Activated T-helper 17 cell treated with anti-CD3 and anti-CD28 coated beads, Interleukin-2, amount 50 U/mL, for 72 hours (primary cell): ENCODE measurements at regions not wholly inside any gene's neighbourhood (a gene's known extent, or its start where the extent isn't known, plus 50 kb on each side); places are given as distances from the start of the nearest gene placed in this dataset.
A peak's percentile ranks its signal among the peaks of the same experiment; 100 is the strongest.

Experiments
- ATAC-seq: fragments of 150-1000 bp; cut with Tn5 transposase; replicated peaks from 2 replicates; pipeline ENCODE4 v1.10.0; 2021; ENCODE audit warnings: mild to moderate bottlenecking, moderate library complexity
- H3K27ac Mint-ChIP-seq: one replicate; pipeline ENCODE4 v1.8.0; 2022; ENCODE audit warnings: mixed read lengths
- H3K27me3 Mint-ChIP-seq: one replicate; pipeline ENCODE4 v1.8.0; 2022; ENCODE audit warnings: mixed read lengths
- H3K36me3 Mint-ChIP-seq: one replicate; pipeline ENCODE4 v1.8.0; 2022; ENCODE audit warnings: low read depth, mild to moderate bottlenecking, mixed read lengths
- H3K4me1 Mint-ChIP-seq: one replicate; pipeline ENCODE4 v1.8.0; 2022; ENCODE audit warnings: mixed read lengths
- H3K4me3 Mint-ChIP-seq: one replicate; pipeline ENCODE4 v1.8.0; 2022; ENCODE audit warnings: mild to moderate bottlenecking, mixed read lengths
- H3K9me3 Mint-ChIP-seq: one replicate; pipeline ENCODE4 v1.8.0; 2022; ENCODE audit warnings: mixed read lengths

GRCh38 chr3:99499235-99500158 is 138.9 kb upstream of the COL8A1 start:
- ATAC-seq = no peak

GRCh38 chr3:99498550-99499234 is 139.7 kb upstream of the COL8A1 start:
- no peak for ATAC-seq
- no peaks in the 10 kb centered on the region for H3K4me1 Mint-ChIP-seq
- no peaks in the 10 kb centered on the region for H3K27me3 Mint-ChIP-seq
- no peak overlapping the region for H3K4me3 Mint-ChIP-seq
- no peaks in the 10 kb centered on the region for H3K36me3 Mint-ChIP-seq
- H3K9me3 Mint-ChIP-seq = no peaks in the 10 kb centered on the region
- H3K27ac Mint-ChIP-seq = no peak overlapping the region

More at GRCh38 chr3:99499235-99500158, 138.9 kb upstream of the COL8A1 start:
- no peak overlapping the region for H3K27ac Mint-ChIP-seq
- H3K36me3 Mint-ChIP-seq = no peaks in the 10 kb centered on the region
- no peaks in the 10 kb centered on the region for H3K4me1 Mint-ChIP-seq
- no peaks in the 10 kb centered on the region for H3K27me3 Mint-ChIP-seq
- no peaks in the 10 kb centered on the region for H3K9me3 Mint-ChIP-seq
- H3K4me3 Mint-ChIP-seq = no peak overlapping the region

- Mint-ChIP-seq H3K4me1 (no peaks in the 10 kb centered on the region), H3K4me3 (no peak overlapping the region), H3K9me3 (peaks cover 18% of the 10 kb centered on the region), H3K27me3 (peaks cover 6% of the 10 kb centered on the region), H3K27ac (no peak overlapping the region), H3K36me3 (no peaks in the 10 kb centered on the region)
- no peak for ATAC-seq
These were observed 150.5 kb upstream of the COL8A1 start for GRCh38 chr3:99487894-99488293.

- Mint-ChIP-seq H3K27ac (no peak overlapping the region), H3K4me1 (no peaks in the 10 kb centered on the region)
These were observed 153.1 kb upstream of the COL8A1 start for GRCh38 chr3:99485286-99485685.

GRCh38 chr3:99484871-99485270 is 153.5 kb upstream of the COL8A1 start:
- H3K36me3 Mint-ChIP-seq = no peaks in the 10 kb centered on the region
- no peak overlapping the region for H3K27ac Mint-ChIP-seq
- no peaks in the 10 kb centered on the region for H3K4me1 Mint-ChIP-seq
- peaks cover 18% of the 10 kb centered on the region for H3K9me3 Mint-ChIP-seq
- no peak overlapping the region for H3K4me3 Mint-ChIP-seq
- ATAC-seq = no peak
- peaks cover 6% of the 10 kb centered on the region for H3K27me3 Mint-ChIP-seq

More at GRCh38 chr3:99485286-99485685, 153.1 kb upstream of the COL8A1 start:
- H3K9me3 Mint-ChIP-seq = peaks cover 18% of the 10 kb centered on the region
- H3K36me3 Mint-ChIP-seq = no peaks in the 10 kb centered on the region
- no peak overlapping the region for H3K4me3 Mint-ChIP-seq
- no peak for ATAC-seq
- H3K27me3 Mint-ChIP-seq = peaks cover 6% of the 10 kb centered on the region

GRCh38 chr3:99483841-99484240 is 154.6 kb upstream of the COL8A1 start:
- no peak for ATAC-seq
- Mint-ChIP-seq H3K27ac (no peak overlapping the region), H3K27me3 (peaks cover 6% of the 10 kb centered on the region), H3K4me1 (no peaks in the 10 kb centered on the region), H3K4me3 (no peak overlapping the region), H3K36me3 (no peaks in the 10 kb centered on the region), H3K9me3 (peaks cover 13% of the 10 kb centered on the region)

GRCh38 chr3:99482191-99482590 is 156.2 kb upstream of the COL8A1 start:
- H3K4me3 Mint-ChIP-seq = no peak overlapping the region
- no peaks in the 10 kb centered on the region for H3K4me1 Mint-ChIP-seq
- no peak overlapping the region for H3K27ac Mint-ChIP-seq
- ATAC-seq = peak; percentile 51
- H3K9me3 Mint-ChIP-seq = no peaks in the 10 kb centered on the region
- no peaks in the 10 kb centered on the region for H3K36me3 Mint-ChIP-seq
- peaks cover 6% of the 10 kb centered on the region for H3K27me3 Mint-ChIP-seq

- peaks cover 5% of the 10 kb centered on the region for H3K27me3 Mint-ChIP-seq
- no peak overlapping the region for H3K4me3 Mint-ChIP-seq
- no peaks in the 10 kb centered on the region for H3K9me3 Mint-ChIP-seq
- no peaks in the 10 kb centered on the region for H3K4me1 Mint-ChIP-seq
- H3K27ac Mint-ChIP-seq = no peak overlapping the region
- ATAC-seq = no peak
- H3K36me3 Mint-ChIP-seq = no peaks in the 10 kb centered on the region
These were observed 156.8 kb upstream of the COL8A1 start for GRCh38 chr3:99481561-99481960.

- H3K4me1 Mint-ChIP-seq = no peaks in the 10 kb centered on the region
- H3K27ac Mint-ChIP-seq = no peak overlapping the region
- no peaks in the 10 kb centered on the region for H3K36me3 Mint-ChIP-seq
- H3K4me3 Mint-ChIP-seq = no peak overlapping the region
- no peaks in the 10 kb centered on the region for H3K9me3 Mint-ChIP-seq
- no peaks in the 10 kb centered on the region for H3K27me3 Mint-ChIP-seq
- ATAC-seq = no peak
These were observed 158.6 kb upstream of the COL8A1 start for GRCh38 chr3:99479768-99480167.

- no peak overlapping the region for H3K4me3 Mint-ChIP-seq
- no peaks in the 10 kb centered on the region for H3K4me1 Mint-ChIP-seq
- no peaks in the 10 kb centered on the region for H3K9me3 Mint-ChIP-seq
- no peaks in the 10 kb centered on the region for H3K36me3 Mint-ChIP-seq
- H3K27ac Mint-ChIP-seq = no peak overlapping the region
- no peaks in the 10 kb centered on the region for H3K27me3 Mint-ChIP-seq
- ATAC-seq = no peak
These were observed 160.7 kb upstream of the COL8A1 start for GRCh38 chr3:99477650-99478049.

GRCh38 chr3:99475229-99475628 is 163.2 kb upstream of the COL8A1 start:
- Mint-ChIP-seq H3K4me1 (no peaks in the 10 kb centered on the region), H3K36me3 (no peaks in the 10 kb centered on the region), H3K27me3 (no peaks in the 10 kb centered on the region), H3K27ac (no peak overlapping the region), H3K9me3 (no peaks in the 10 kb centered on the region), H3K4me3 (no peak overlapping the region)
- no peak for ATAC-seq

GRCh38 chr3:99474776-99475175 is 163.6 kb upstream of the COL8A1 start:
- H3K27ac Mint-ChIP-seq = no peak overlapping the region

GRCh38 chr3:99473321-99473751 is 165.1 kb upstream of the COL8A1 start:
- no peaks in the 10 kb centered on the region for H3K27me3 Mint-ChIP-seq
- H3K27ac Mint-ChIP-seq = no peak overlapping the region
- ATAC-seq = no peak
- no peak overlapping the region for H3K4me3 Mint-ChIP-seq
- no peaks in the 10 kb centered on the region for H3K36me3 Mint-ChIP-seq
- no peaks in the 10 kb centered on the region for H3K4me1 Mint-ChIP-seq
- H3K9me3 Mint-ChIP-seq = no peaks in the 10 kb centered on the region

More at GRCh38 chr3:99474776-99475175, 163.6 kb upstream of the COL8A1 start:
- no peaks in the 10 kb centered on the region for H3K4me1 Mint-ChIP-seq
- no peak overlapping the region for H3K4me3 Mint-ChIP-seq
- H3K36me3 Mint-ChIP-seq = no peaks in the 10 kb centered on the region
- H3K27me3 Mint-ChIP-seq = no peaks in the 10 kb centered on the region
- no peak for ATAC-seq
- no peaks in the 10 kb centered on the region for H3K9me3 Mint-ChIP-seq

GRCh38 chr3:99472385-99472784 is 166.0 kb upstream of the COL8A1 start:
- Mint-ChIP-seq H3K4me1 (no peaks in the 10 kb centered on the region), H3K9me3 (no peaks in the 10 kb centered on the region), H3K27me3 (no peaks in the 10 kb centered on the region), H3K36me3 (no peaks in the 10 kb centered on the region), H3K4me3 (no peak overlapping the region), H3K27ac (no peak overlapping the region)
- ATAC-seq = no peak
